ENCODE measurements at regions not wholly inside any gene's neighbourhood (a gene's known extent, or its start where the extent isn't known, plus 50 kb on each side); places are given as distances from the start of the nearest gene placed in this dataset.

- no peaks in the 10 kb centered on the region for H3K4me1 ChIP-seq
- no peaks in the 10 kb centered on the region for H3K27me3 ChIP-seq
- TF ChIP-seq CTCF (IDR thresholded peaks at IDR 0.05) (no peak), POLR2A (IDR thresholded peaks at IDR 0.05) (no peak)
- 74 to 81% methylated on average over 1 of the region's 1 CpG for WGBS, 2 donors
- H3K27ac ChIP-seq = no peak overlapping the region
- no peak for DNase-seq
- no peaks in the 10 kb centered on the region for H3K36me3 ChIP-seq
- H3K4me3 ChIP-seq (replicated peaks in 1 of 3) = no peak overlapping the region
- H3K9me3 ChIP-seq = no peaks in the 10 kb centered on the region
- intact Hi-C loops (cut with DNase I) = no loop called here
Measured at GRCh38 chr3:163563485-163563884, 1514.8 kb downstream of the SI start.

DNA sequence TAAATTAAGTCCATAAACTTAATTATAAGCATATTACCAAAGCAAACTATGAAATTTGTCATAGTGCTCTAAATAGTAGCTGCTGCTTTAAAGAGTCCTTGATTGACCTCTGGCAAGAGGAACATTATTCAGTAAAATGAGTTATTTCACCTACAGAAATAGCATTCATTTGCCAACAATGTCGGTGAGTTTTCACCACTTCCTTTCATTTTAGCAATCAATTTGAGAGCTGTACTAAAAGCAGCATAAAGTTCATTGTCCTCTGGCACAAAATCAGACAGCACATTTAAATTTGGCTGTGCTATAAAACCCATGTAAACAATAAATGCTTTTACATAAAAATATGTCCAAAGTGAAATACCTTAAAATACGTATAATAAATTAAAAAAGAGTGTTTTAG lies 1515.7 kb downstream of the SI start:
- intact Hi-C loops (cut with DNase I) = no loop called here
- no peaks in the 10 kb centered on the region for H3K27me3 ChIP-seq
- no peak overlapping the region for H3K27ac ChIP-seq
- H3K9me3 ChIP-seq = no peaks in the 10 kb centered on the region
- no peaks in the 10 kb centered on the region for H3K4me1 ChIP-seq
- H3K36me3 ChIP-seq = no peaks in the 10 kb centered on the region
- no peak overlapping the region for H3K4me3 ChIP-seq (replicated peaks in 1 of 3)
- no peak for DNase-seq
- WGBS, 2 donors = 55 to 76% methylated on average over 2 of the region's 2 CpGs
- TF ChIP-seq CTCF (IDR thresholded peaks at IDR 0.05) (no peak), POLR2A (IDR thresholded peaks at IDR 0.05) (no peak)

DNA sequence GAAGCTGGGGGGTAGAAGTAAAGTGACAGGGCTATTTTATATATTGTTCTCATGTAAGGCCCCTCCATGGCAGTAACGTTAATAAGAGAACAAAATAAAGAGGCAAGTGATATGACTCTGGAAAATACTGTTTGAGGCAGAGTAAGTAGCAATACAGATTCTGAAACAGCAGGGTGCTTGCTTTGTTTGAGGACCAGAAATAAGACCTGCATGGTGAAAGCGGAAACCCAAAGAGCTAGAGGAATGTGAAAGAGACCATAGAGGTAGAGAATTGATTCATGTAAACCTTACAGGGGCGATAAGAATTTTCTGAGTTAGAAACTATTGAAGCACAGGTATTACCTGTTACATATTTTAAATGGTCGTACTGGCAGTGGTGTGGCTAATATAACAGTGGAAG lies 1517.1 kb downstream of the SI start:
- no peak for TF ChIP-seq POLR2A (IDR thresholded peaks at IDR 0.05)
- TF ChIP-seq CTCF (IDR thresholded peaks at IDR 0.05) = no peak

DNA sequence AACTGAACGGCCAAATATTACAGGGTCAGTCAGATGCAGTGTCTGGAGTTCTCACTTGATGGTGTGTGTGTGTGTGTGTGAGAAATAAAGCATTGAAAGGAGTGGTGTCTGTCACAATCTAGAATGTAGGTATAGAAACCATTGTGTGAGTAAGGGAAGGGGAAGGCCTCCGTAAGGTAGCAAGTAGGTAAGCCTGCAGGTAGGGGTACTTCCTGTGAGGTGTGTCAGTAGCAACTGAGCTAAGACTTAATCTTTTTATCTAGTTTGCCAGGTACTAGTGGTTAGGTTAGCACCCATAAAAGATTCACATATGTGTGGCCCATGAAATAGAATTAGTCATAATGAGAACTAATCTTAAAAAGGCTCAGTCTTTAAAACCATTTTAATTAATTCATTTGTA lies 1517.8 kb downstream of the SI start:
- WGBS, 2 donors = 90 to 91% methylated on average over 2 of the region's 2 CpGs
- Histone ChIP-seq H3K27ac (no peak overlapping the region), H3K9me3 (no peaks in the 10 kb centered on the region), H3K27me3 (no peaks in the 10 kb centered on the region), H3K4me3 (replicated peaks in 1 of 3) (no peak overlapping the region), H3K4me1 (no peaks in the 10 kb centered on the region), H3K36me3 (no peaks in the 10 kb centered on the region)
- intact Hi-C loops (cut with DNase I) = no loop called here
- TF ChIP-seq POLR2A (IDR thresholded peaks at IDR 0.05) = no peak
- no peak for TF ChIP-seq CTCF (IDR thresholded peaks at IDR 0.05)
- no peak for DNase-seq

More for the DNA sequence above, 1517.1 kb downstream of the SI start:
- Histone ChIP-seq H3K36me3 (no peaks in the 10 kb centered on the region), H3K27me3 (no peaks in the 10 kb centered on the region), H3K4me3 (replicated peaks in 1 of 3) (no peak overlapping the region), H3K27ac (no peak overlapping the region), H3K9me3 (no peaks in the 10 kb centered on the region), H3K4me1 (no peaks in the 10 kb centered on the region)
- intact Hi-C loops (cut with DNase I) = no loop called here
- 84 to 86% methylated on average over 4 of the region's 4 CpGs for WGBS, 2 donors
- no peak for DNase-seq

DNA sequence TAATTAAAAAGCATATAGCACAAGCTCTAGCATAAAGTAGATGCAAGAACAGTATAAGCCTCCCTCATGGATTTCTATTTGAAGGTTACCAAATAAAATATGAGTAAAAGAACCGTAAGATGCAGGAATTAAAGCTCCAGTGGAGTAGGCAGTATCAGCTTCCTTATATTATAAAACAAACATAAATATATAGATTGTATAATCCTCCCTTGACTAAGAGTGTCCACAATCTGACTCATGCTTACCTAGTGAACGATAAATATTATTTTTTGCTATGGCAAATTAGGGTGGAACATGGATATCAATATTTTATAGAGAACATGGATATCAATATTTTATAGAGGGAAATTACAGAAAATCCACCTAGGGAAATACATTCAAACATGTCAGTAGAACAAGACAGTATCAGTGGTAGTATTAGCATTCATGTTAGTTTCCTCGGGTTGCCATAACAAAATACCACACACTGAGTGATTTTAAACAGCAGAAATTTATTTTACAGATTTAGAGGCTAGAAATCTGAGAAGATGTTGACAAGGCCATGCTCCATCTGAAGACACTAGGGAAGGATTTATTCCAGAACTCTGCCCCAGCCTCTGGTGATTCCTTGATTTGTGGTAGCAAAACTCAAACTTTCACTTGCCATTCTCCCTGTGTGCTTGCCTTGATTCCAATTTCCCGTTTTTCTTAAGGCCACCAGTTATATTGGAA lies 1521.3 kb downstream of the SI start:
- no peaks in the 10 kb centered on the region for H3K4me1 ChIP-seq
- no peak overlapping the region for H3K4me3 ChIP-seq (replicated peaks in 1 of 3)
- no peaks in the 10 kb centered on the region for H3K36me3 ChIP-seq
- intact Hi-C loops (cut with DNase I) = no loop called here
- H3K27ac ChIP-seq = no peak overlapping the region
- no peak for DNase-seq
- no peaks in the 10 kb centered on the region for H3K27me3 ChIP-seq
- TF ChIP-seq POLR2A (IDR thresholded peaks at IDR 0.05) (no peak), CTCF (IDR thresholded peaks at IDR 0.05) (no peak)
- H3K9me3 ChIP-seq = no peaks in the 10 kb centered on the region
- 90 to 93% methylated on average over 4 of the region's 4 CpGs for WGBS, 2 donors
